Stimulated activated CD4-positive, alpha-beta T cell treated with anti-CD3 and anti-CD28 coated beads, Interleukin-1b, Interleukin-23, amount 100 ng/mL, for 24 hours (primary cell): ENCODE measurements at regions not wholly inside any gene's neighbourhood (a gene's known extent, or its start where the extent isn't known, plus 50 kb on each side); places are given as distances from the start of the nearest gene placed in this dataset.
"Not testable (repeated sequence)": the region's sequence is repeated elsewhere in the genome, so short reads cannot be mapped to it uniquely, and the experiment has no call there.

Source experiments
- DNase-seq, 4 experiments: peaks; one replicate each; pipeline ENCODE4 v3.0.0-alpha.2; 2020; ENCODE audit warnings: low read depth in 4 of 4, low spot score in 1 of 4

GRCh38 chr2:239561446-239562001, 160.7 kb upstream of the HDAC4 start:
- no peak for DNase-seq

GRCh38 chr2:239559417-239560261, 158.8 kb upstream of the HDAC4 start:
- no peak for DNase-seq

- DNase-seq = no peak
Measured at GRCh38 chr2:239558661-239559060, 157.8 kb upstream of the HDAC4 start.

GRCh38 chr2:239557516-239557915, 156.7 kb upstream of the HDAC4 start:
- DNase-seq = no peak

GRCh38 chr2:239555571-239555905, 154.7 kb upstream of the HDAC4 start:
- no peak for DNase-seq

- no peak for DNase-seq
Measured at GRCh38 chr2:239554766-239555570, 154.1 kb upstream of the HDAC4 start.

GRCh38 chr2:239553376-239554000, 152.7 kb upstream of the HDAC4 start:
- DNase-seq = no peak

GRCh38 chr2:239552213-239552926, 151.6 kb upstream of the HDAC4 start:
- DNase-seq = no peak

- no peak for DNase-seq
Measured at GRCh38 chr2:239551206-239551605, 150.4 kb upstream of the HDAC4 start.

GRCh38 chr2:239550357-239550756, 149.5 kb upstream of the HDAC4 start:
- DNase-seq = no peak

- DNase-seq = no peak
Measured at GRCh38 chr2:239549711-239550255, 149.0 kb upstream of the HDAC4 start.

- DNase-seq = no peak
Measured at GRCh38 chr2:239548965-239549595, 148.3 kb upstream of the HDAC4 start.

GRCh38 chr2:239548451-239548871, 147.6 kb upstream of the HDAC4 start:
- DNase-seq = peak; percentile 24 to 65 (median 40)

GRCh38 chr2:239547140-239547539, 146.3 kb upstream of the HDAC4 start:
- DNase-seq = not testable (repeated sequence)

GRCh38 chr2:239546541-239546940, 145.7 kb upstream of the HDAC4 start:
- DNase-seq = no peak

- no peak for DNase-seq
Measured at GRCh38 chr2:239545741-239546392, 145.0 kb upstream of the HDAC4 start.

GRCh38 chr2:239544918-239545465, 144.2 kb upstream of the HDAC4 start:
- peak in 2 of 4 experiments; percentile 30 to 54 for DNase-seq

- no peak for DNase-seq
Measured at GRCh38 chr2:239544143-239544917, 143.5 kb upstream of the HDAC4 start.

GRCh38 chr2:239543702-239544101, 142.9 kb upstream of the HDAC4 start:
- DNase-seq = no peak
